Central memory CD8-positive, alpha-beta T cell (primary cell): ENCODE measurements at regions not wholly inside any gene's neighbourhood (a gene's known extent, or its start where the extent isn't known, plus 50 kb on each side); places are given as distances from the start of the nearest gene placed in this dataset.
"Not testable (repeated sequence)": the region's sequence is repeated elsewhere in the genome, so short reads cannot be mapped to it uniquely, and the experiment has no call there.

Source experiments
- ATAC-seq: fragments of 150-1000 bp; cut with Tn5 transposase; replicated peaks from 2 replicates; pipeline ENCODE4 v1.10.0; 2022; ENCODE audit warnings: mild to moderate bottlenecking, moderate FRiP score, moderate number of reproducible peaks; ENCODE audit not compliant: poor library complexity, severe bottlenecking; ENCODE audit errors: extremely low read depth
- DNase-seq, 2 donors: peaks; one replicate each; pipeline ENCODE4 v3.0.0; 2021; ENCODE audit warnings: low spot score in 2 of 2
- H3K27ac Mint-ChIP-seq: one replicate; pipeline ENCODE4 v1.8.0; 2022; ENCODE audit warnings: low read depth, mild to moderate bottlenecking, moderate library complexity, mixed read lengths
- H3K27me3 Mint-ChIP-seq: one replicate; pipeline ENCODE4 v1.8.0; 2022; ENCODE audit warnings: mixed read lengths
- H3K36me3 Mint-ChIP-seq: one replicate; pipeline ENCODE4 v1.8.0; 2022; ENCODE audit warnings: mild to moderate bottlenecking, moderate library complexity, mixed read lengths; ENCODE audit not compliant: insufficient read depth
- H3K4me1 Mint-ChIP-seq: one replicate; pipeline ENCODE4 v1.8.0; 2022; ENCODE audit warnings: mixed read lengths
- H3K4me3 Mint-ChIP-seq: one replicate; pipeline ENCODE4 v1.8.0; 2022; ENCODE audit warnings: mild to moderate bottlenecking, moderate library complexity, mixed read lengths
- H3K9me3 Mint-ChIP-seq: one replicate; pipeline ENCODE4 v1.8.0; 2022; ENCODE audit warnings: mixed read lengths

DNA sequence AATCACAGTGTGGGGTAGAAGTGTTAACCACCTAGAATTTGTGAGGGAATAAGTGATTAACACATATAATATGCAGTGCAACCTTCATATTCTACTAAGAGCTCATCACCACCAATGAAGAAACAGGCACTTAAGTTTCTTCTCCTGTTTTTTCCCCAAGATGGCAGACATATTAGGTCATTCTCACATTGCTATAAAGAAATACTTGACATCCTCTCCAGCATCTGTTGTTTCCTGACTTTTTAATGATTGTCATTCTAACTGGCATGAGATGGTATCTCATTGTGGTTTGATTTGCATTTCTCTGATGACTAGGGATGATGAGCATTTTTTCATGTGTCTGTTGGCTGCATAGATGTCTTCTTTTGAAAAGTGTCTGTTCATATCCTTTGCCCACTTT lies 301.5 kb upstream of the CLEC14A start:
- not testable (repeated sequence) for ATAC-seq, H3K27ac Mint-ChIP-seq

DNA sequence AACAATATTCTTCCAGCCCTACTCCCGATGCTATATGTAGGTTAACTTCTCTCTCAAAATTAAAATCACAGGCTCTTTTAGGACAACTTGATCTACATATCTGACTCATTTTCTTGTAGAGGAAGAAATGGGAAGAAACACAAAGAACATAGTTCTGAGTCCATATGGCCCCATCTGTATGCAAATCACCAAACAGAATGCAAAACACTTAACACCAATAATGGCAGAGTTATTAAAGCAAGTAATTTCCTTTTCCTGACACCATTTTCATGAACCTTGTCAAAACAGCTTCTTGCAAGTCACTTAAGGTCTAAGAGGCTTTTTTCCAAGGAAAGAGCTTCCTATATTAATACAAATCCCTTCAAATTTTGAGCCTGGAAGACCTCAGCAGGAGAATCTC lies 300.4 kb upstream of the CLEC14A start:
- ATAC-seq (no peak), DNase-seq (no peak)
- H3K27ac Mint-ChIP-seq = no peak overlapping the region
- H3K9me3 Mint-ChIP-seq = peaks cover 18% of the 10 kb centered on the region
- no peaks in the 10 kb centered on the region for H3K27me3 Mint-ChIP-seq
- no peak overlapping the region for H3K4me3 Mint-ChIP-seq
- H3K36me3 Mint-ChIP-seq = no peaks in the 10 kb centered on the region
- H3K4me1 Mint-ChIP-seq = no peaks in the 10 kb centered on the region

More for the DNA sequence above, 301.5 kb upstream of the CLEC14A start:
- not testable (repeated sequence) for DNase-seq, H3K36me3 Mint-ChIP-seq, H3K4me3 Mint-ChIP-seq, H3K4me1 Mint-ChIP-seq, H3K27me3 Mint-ChIP-seq
- H3K9me3 Mint-ChIP-seq = peaks cover 18% of the 10 kb centered on the region

DNA sequence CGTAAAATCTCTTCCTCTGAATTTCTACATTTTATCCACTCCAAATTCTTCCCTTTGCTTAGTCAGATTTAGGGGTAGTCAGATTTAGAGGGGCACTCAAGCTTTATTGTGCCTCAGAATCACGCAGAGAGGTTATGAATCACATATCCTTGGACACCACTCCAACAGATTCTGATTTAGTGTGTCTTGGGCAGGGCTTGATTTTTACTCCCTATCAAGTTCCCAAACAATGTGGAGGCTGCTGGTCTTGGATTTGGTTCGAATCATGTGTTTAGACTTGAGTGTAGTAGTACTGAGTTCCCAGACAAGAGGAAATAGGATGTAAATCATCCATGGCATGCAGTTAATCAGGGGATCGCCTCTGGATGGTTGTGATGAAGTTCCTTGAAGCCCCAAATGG lies 298.1 kb upstream of the CLEC14A start:
- no peak overlapping the region for H3K27ac Mint-ChIP-seq
- peaks cover 10% of the 10 kb centered on the region for H3K9me3 Mint-ChIP-seq
- H3K4me3 Mint-ChIP-seq = no peak overlapping the region
- DNase-seq (no peak), ATAC-seq (no peak)
- H3K4me1 Mint-ChIP-seq = no peaks in the 10 kb centered on the region
- no peaks in the 10 kb centered on the region for H3K27me3 Mint-ChIP-seq
- no peaks in the 10 kb centered on the region for H3K36me3 Mint-ChIP-seq

DNA sequence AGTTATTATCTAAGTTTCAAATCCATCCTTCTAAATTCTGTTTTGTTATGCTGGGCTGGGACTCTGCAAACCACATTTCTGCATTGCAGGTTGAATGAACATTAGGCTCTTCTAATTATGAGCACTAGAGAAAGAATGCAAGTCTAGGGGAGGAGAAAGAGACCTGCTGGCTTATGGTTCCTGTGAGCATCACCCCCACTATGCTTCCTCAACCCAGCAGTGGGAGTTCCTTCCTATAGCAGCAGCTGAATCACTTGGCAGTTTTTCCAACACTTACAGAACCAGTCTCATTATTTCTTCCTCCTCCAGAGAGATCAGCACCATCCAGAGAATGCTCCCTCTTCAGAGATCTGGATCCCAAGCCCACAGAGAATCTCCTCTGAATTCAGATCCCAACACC lies 297.7 kb upstream of the CLEC14A start:
- Mint-ChIP-seq H3K27me3 (no peaks in the 10 kb centered on the region), H3K36me3 (no peaks in the 10 kb centered on the region), H3K4me3 (no peak overlapping the region), H3K27ac (no peak overlapping the region), H3K9me3 (peaks cover 6% of the 10 kb centered on the region), H3K4me1 (no peaks in the 10 kb centered on the region)
- ATAC-seq (no peak), DNase-seq (no peak)

GRCh38 chr14:38549564-38549963 lies 293.7 kb upstream of the CLEC14A start:
- no peaks in the 10 kb centered on the region for H3K9me3 Mint-ChIP-seq
- no peak for DNase-seq
- ATAC-seq = no peak
- no peaks in the 10 kb centered on the region for H3K27me3 Mint-ChIP-seq
- no peak overlapping the region for H3K27ac Mint-ChIP-seq
- no peaks in the 10 kb centered on the region for H3K36me3 Mint-ChIP-seq
- H3K4me3 Mint-ChIP-seq = no peak overlapping the region
- no peaks in the 10 kb centered on the region for H3K4me1 Mint-ChIP-seq

DNA sequence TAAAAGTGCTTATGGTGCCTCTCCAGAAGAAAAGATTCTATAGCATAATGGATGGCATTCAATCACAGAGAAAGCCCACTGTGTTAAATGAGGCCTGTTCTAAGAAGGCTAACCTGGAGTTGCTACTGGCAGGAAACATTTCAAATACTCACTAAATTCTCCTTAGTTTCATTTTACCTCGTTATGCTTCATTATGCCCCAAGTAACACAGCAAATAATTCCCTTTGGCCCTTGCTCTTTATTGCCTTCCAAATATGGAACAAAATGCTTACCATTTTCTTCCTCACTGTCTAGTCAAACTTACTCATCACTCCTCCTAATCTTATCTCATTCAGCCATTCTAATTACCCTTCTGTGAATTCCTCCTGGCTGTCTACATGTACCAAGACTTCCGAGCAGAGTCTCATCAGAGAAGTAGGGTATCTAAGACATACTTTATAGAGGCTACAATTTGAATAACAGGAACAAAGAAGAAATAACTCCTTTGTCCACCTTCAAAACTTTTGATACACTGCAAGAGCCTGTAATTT lies 292.1 kb upstream of the CLEC14A start:
- H3K27ac Mint-ChIP-seq = no peak overlapping the region

DNA sequence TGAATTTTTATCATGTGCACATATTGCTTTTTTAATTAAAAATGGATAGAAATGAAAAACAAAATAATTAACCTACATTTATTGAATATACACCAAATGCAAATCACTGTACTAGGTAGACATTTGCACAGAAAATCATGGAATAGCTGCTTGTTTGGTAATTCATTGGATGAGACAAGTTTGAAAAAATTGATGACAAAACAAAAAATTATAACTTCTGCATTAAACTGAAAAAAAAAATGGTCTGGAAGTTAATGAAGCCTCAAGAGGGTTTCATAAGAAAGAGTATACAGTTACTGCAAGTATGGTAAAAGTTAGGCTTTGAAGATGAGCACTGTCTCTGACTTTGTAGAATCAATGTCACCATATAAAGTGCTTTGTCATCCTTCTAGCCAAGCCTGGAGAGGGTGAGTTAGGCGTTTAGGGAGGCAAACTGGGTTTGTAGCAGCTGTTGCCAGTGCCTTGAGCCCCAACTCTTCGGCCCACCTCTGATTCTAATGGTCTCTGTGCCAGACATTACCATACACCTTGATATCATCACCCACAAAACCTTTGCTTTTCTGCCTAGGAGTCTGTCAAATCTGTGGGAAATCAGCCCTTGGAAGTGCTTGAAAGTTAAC lies 291.1 kb upstream of the CLEC14A start:
- ATAC-seq = no peak
- peaks cover 3% of the 10 kb centered on the region for H3K9me3 Mint-ChIP-seq
- H3K4me3 Mint-ChIP-seq = no peak overlapping the region
- no peak for DNase-seq
- no peaks in the 10 kb centered on the region for H3K27me3 Mint-ChIP-seq
- H3K4me1 Mint-ChIP-seq = no peaks in the 10 kb centered on the region
- H3K36me3 Mint-ChIP-seq = no peaks in the 10 kb centered on the region
- no peak overlapping the region for H3K27ac Mint-ChIP-seq

More for the DNA sequence above, 292.1 kb upstream of the CLEC14A start:
- H3K4me1 Mint-ChIP-seq = no peaks in the 10 kb centered on the region
- no peak overlapping the region for H3K4me3 Mint-ChIP-seq
- peaks cover 3% of the 10 kb centered on the region for H3K9me3 Mint-ChIP-seq
- H3K36me3 Mint-ChIP-seq = no peaks in the 10 kb centered on the region
- DNase-seq (no peak), ATAC-seq (no peak)
- no peaks in the 10 kb centered on the region for H3K27me3 Mint-ChIP-seq

DNA sequence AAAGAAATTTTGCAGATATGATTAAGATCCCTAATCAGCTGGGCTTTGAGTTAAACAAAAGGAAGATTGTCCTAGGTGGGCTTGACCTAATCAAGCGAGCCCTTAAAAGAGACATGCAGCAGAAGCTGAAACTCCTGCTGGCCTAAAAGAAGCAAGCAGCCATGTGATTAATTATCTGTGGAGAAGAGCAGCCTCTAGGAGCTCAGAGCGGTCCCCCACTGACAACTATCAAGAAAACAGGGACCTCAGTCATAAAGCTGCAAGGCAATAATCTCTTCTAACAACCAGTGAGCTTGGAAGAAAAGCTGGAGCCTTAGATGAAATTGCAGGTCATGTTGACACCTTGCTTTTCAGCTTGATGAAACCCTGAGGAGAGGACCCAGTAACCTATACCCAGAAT lies 288.9 kb upstream of the CLEC14A start:
- Mint-ChIP-seq H3K27me3 (no peaks in the 10 kb centered on the region), H3K36me3 (no peaks in the 10 kb centered on the region), H3K9me3 (peaks cover 3% of the 10 kb centered on the region), H3K27ac (no peak overlapping the region), H3K4me1 (no peaks in the 10 kb centered on the region), H3K4me3 (no peak overlapping the region)
- no peak for DNase-seq
- no peak for ATAC-seq

DNA sequence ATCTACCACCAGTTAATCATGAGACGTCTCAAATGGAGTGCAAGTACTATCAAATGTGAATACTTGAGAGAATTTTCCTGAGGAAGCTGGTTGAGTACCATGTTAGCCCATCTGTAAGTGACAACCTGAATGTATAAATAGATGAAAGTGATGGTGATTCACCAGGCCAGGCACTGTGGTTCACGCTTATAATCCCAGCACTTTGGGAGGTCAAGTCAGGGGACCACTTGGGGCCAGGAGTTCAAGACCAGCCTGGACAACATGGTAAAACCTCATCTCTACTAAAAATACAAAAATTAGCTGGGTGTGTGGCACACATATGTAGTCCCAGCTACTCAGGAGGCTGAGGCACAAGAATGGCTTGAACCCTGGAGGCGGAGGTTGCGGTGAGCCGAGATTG lies 288.0 kb upstream of the CLEC14A start:
- not testable (repeated sequence) for DNase-seq, H3K27ac Mint-ChIP-seq, H3K36me3 Mint-ChIP-seq, H3K27me3 Mint-ChIP-seq, H3K9me3 Mint-ChIP-seq, H3K4me1 Mint-ChIP-seq, H3K4me3 Mint-ChIP-seq, ATAC-seq

DNA sequence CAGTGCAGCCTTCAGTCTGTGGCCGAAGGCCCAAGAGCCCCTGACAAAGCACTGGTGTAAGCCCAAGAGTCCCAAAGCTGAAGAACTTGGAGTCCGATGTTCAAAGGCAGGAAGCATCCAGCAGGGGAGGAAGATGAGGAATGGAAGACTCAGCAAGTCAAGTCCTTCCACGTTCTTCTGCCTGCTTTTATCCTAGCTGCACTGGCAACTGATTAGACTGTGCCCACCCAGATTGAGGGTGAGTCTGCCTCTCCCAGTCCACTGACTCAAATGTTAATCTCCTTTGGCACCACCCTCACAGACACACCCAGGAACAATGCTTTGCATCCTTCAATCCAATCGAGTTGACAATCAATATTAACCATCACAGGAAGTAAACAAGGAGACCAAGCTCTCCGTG lies 282.2 kb upstream of the CLEC14A start:
- not testable (repeated sequence) for H3K4me1 Mint-ChIP-seq, H3K27ac Mint-ChIP-seq, DNase-seq, ATAC-seq, H3K9me3 Mint-ChIP-seq, H3K27me3 Mint-ChIP-seq, H3K36me3 Mint-ChIP-seq, H3K4me3 Mint-ChIP-seq

GRCh38 chr14:38536376-38537038 lies 280.6 kb upstream of the CLEC14A start:
- DNase-seq (no peak), ATAC-seq (no peak)
- Mint-ChIP-seq H3K9me3 (no peaks in the 10 kb centered on the region), H3K36me3 (no peaks in the 10 kb centered on the region), H3K27ac (no peak overlapping the region), H3K27me3 (no peaks in the 10 kb centered on the region), H3K4me1 (no peaks in the 10 kb centered on the region), H3K4me3 (no peak overlapping the region)

GRCh38 chr14:38528582-38528981 lies 272.7 kb upstream of the CLEC14A start:
- H3K27ac Mint-ChIP-seq = no peak overlapping the region
- no peaks in the 10 kb centered on the region for H3K4me1 Mint-ChIP-seq
- H3K27me3 Mint-ChIP-seq = no peaks in the 10 kb centered on the region
- no peak overlapping the region for H3K4me3 Mint-ChIP-seq
- DNase-seq (no peak), ATAC-seq (no peak)
- H3K9me3 Mint-ChIP-seq = peaks cover 19% of the 10 kb centered on the region
- no peaks in the 10 kb centered on the region for H3K36me3 Mint-ChIP-seq

- H3K27me3 Mint-ChIP-seq = no peaks in the 10 kb centered on the region
- no peak overlapping the region for H3K27ac Mint-ChIP-seq
- no peaks in the 10 kb centered on the region for H3K36me3 Mint-ChIP-seq
- H3K4me1 Mint-ChIP-seq = no peaks in the 10 kb centered on the region
- ATAC-seq (no peak), DNase-seq (no peak)
- H3K4me3 Mint-ChIP-seq = no peak overlapping the region
- H3K9me3 Mint-ChIP-seq = peaks cover 19% of the 10 kb centered on the region
Measured at GRCh38 chr14:38527502-38527878, 271.6 kb upstream of the CLEC14A start.
